HCT116 (cell line): ENCODE measurements at regions not wholly inside any gene's neighbourhood (a gene's known extent, or its start where the extent isn't known, plus 50 kb on each side); places are given as distances from the start of the nearest gene placed in this dataset.

Experiments
- ATAC-seq: fragments of 200-7000 bp; cut with Tn5 transposase; 2 replicates; pipeline ENCODE4 v1.9.1; 2020; ENCODE audit warnings: mild to moderate bottlenecking, moderate library complexity
- BruUV-seq: library from RNA; stranded (reverse); fragments of 400-500 nt; replicated peaks from 2 replicates; lab custom pipeline; 2021; lab: Mats Ljungman, UMichigan
- CTCF ChIA-PET: fragments of 300-600 bp; sonication (Branson Sonifier 250); formaldehyde crosslinking; loops from one replicate; lab custom pipeline; 2021; ENCODE audit warnings: antibody characterized with exemption; lab: Charles Lee
- POLR2A ChIA-PET: fragments of 300-600, 350-600 bp; sonication (Branson Sonifier 250); formaldehyde crosslinking; loops from one replicate; lab custom pipeline; 2021; ENCODE audit warnings: antibody characterized with exemption; lab: Charles Lee
- RAD21 ChIA-PET, 2 experiments: fragments of 300-600 bp; sonication (Branson Sonifier 250); formaldehyde crosslinking; loops; one replicate each; lab custom pipeline; 2023; ENCODE audit warnings: low total read pairs in 2 of 2; ENCODE audit not compliant: uncharacterized antibody in 2 of 2, unreplicated experiment in 2 of 2, low non-redundant PET in 1 of 2; lab: Charles Lee
- DNase-seq: peaks from one replicate; pipeline ENCODE4 v3.0.0-alpha.2; 2010; ENCODE audit warnings: low read depth, low spot score
- H2AFZ ChIP-seq: fragments of 200-600 bp; shearing (Covaris generic), sonication (generic); 2 replicates; pipeline ENCODE4 v1.6.1; 2017; ENCODE audit warnings: low read depth, mixed run types, mixed read lengths, antibody characterized with exemption, low read length; ENCODE audit not compliant: poor library complexity, severe bottlenecking
- H3K27ac ChIP-seq: 2 replicates; pipeline ENCODE4 v1.5.1; 2012; ENCODE audit warnings: low read depth, low read length
- H3K27me3 ChIP-seq: fragments of 200-600 bp; sonication (generic); 2 replicates; pipeline ENCODE4 v1.6.1; 2016; ENCODE audit warnings: mixed run types, low read length, mixed read lengths; ENCODE audit not compliant: insufficient read depth
- H3K36me3 ChIP-seq, 2 experiments: fragments of 200-500 bp in 1 of 2; fragments of 200-600 bp in 1 of 2; sonication (Bioruptor generic) in 1 of 2; sonication (generic) in 1 of 2; 2 replicates each; pipeline versions ENCODE4 v1.5.1 to v1.6.1; 2014 to 2016; ENCODE audit warnings: low read length in 2 of 2, inconsistent platforms in 1 of 2, mixed read lengths in 1 of 2, mixed run types in 1 of 2; ENCODE audit not compliant: insufficient read depth in 2 of 2, control insufficient read depth in 1 of 2
- H3K4me1 ChIP-seq, 2 experiments: fragments of 200-600 bp in 1 of 2; sonication (generic) in 1 of 2; 2 replicates each; pipeline versions ENCODE4 v1.5.1 to v1.6.1; 2012 to 2017; ENCODE audit warnings: low read length in 2 of 2, inconsistent platforms in 1 of 2, mild to moderate bottlenecking in 1 of 2, mixed read lengths in 1 of 2, mixed run types in 1 of 2, moderate library complexity in 1 of 2; ENCODE audit not compliant: insufficient read depth in 2 of 2, control insufficient read depth in 1 of 2
- H3K4me2 ChIP-seq: fragments of 200-600 bp; sonication (generic); 2 replicates; pipeline ENCODE4 v1.6.1; 2017; ENCODE audit warnings: mixed run types, low read length, mixed read lengths
- H3K4me3 ChIP-seq, 2 experiments: fragments of 200-600 bp in 1 of 2; sonication (generic) in 1 of 2; replicated peaks in 1 of 2; 2 replicates each; pipeline ENCODE4 v1.5.1; 2011 to 2016; ENCODE audit warnings: low read length in 2 of 2, control low read depth in 1 of 2, low read depth in 1 of 2, mild to moderate bottlenecking in 1 of 2, mixed read lengths in 1 of 2, mixed run types in 1 of 2
- H3K79me2 ChIP-seq: fragments of 200-600 bp; sonication (generic); 2 replicates; pipeline ENCODE4 v1.6.1; 2017; ENCODE audit warnings: mild to moderate bottlenecking, mixed run types, low read length, moderate library complexity, mixed read lengths; ENCODE audit not compliant: insufficient read depth
- H3K9ac ChIP-seq: fragments of 200-600 bp; sonication (generic); 2 replicates; pipeline ENCODE4 v1.6.1; 2016; ENCODE audit warnings: low read length, mixed read lengths
- H3K9me2 ChIP-seq: fragments of 200-600 bp; sonication (generic), shearing (Covaris generic); 2 replicates; pipeline ENCODE4 v1.6.1; 2017; ENCODE audit warnings: mixed run types, mild to moderate bottlenecking, moderate library complexity; ENCODE audit not compliant: insufficient read depth
- H3K9me3 ChIP-seq, 2 experiments: fragments of 200-500 bp in 1 of 2; fragments of 200-600 bp in 1 of 2; sonication (Bioruptor generic) in 1 of 2; sonication (generic) in 1 of 2; 2 replicates each; pipeline ENCODE4 v1.6.1; 2014 to 2017; ENCODE audit warnings: low read length in 2 of 2, mixed read lengths in 2 of 2, inconsistent platforms in 1 of 2, low read depth in 1 of 2, mild to moderate bottlenecking in 1 of 2, mixed run types in 1 of 2, moderate library complexity in 1 of 2; ENCODE audit not compliant: control insufficient read depth in 1 of 2, insufficient read depth in 1 of 2
- H4K20me1 ChIP-seq: fragments of 200-600 bp; sonication (generic), shearing (Covaris generic); 2 replicates; pipeline ENCODE4 v1.6.1; 2017; ENCODE audit warnings: mixed run types, mild to moderate bottlenecking, moderate library complexity; ENCODE audit not compliant: insufficient read depth
- ATF3 ChIP-seq: IDR thresholded peaks from 2 replicates; pipeline ENCODE4 v1.6.1; 2012
- CTCF ChIP-seq, 3 experiments: fragments of 200-600 bp in 1 of 3; sonication (generic) in 1 of 3; IDR thresholded peaks in 2 of 3; conservative IDR thresholded peaks in 1 of 3; 2 replicates each; pipeline ENCODE4 v1.5.1; 2012 to 2017; ENCODE audit warnings: low read depth in 2 of 3, low read length in 2 of 3, antibody characterized with exemption in 1 of 3, borderline replicate concordance in 1 of 3, control low read depth in 1 of 3, mild to moderate bottlenecking in 1 of 3, mixed read lengths in 1 of 3, mixed run types in 1 of 3, moderate library complexity in 1 of 3; ENCODE audit not compliant: insufficient read depth in 1 of 3
- POLR2A ChIP-seq: IDR thresholded peaks from 2 replicates; pipeline ENCODE4 v1.7.0; 2011; ENCODE audit warnings: borderline replicate concordance; ENCODE audit not compliant: insufficient read depth, insufficient read length; ENCODE audit errors: extremely low read depth
- REST ChIP-seq: IDR thresholded peaks from 2 replicates; pipeline ENCODE4 v1.6.1; 2012; ENCODE audit warnings: low read depth
- SIN3A ChIP-seq: IDR thresholded peaks from 2 replicates; pipeline ENCODE4 v1.6.1; 2012; ENCODE audit warnings: low read depth
- SRF ChIP-seq: IDR thresholded peaks from 2 replicates; pipeline ENCODE4 v1.6.1; 2012; ENCODE audit warnings: low read depth
- ZNF274 ChIP-seq: fragments of 200-500 bp; sonication (Bioruptor generic); IDR thresholded peaks from 2 replicates; pipeline ENCODE4 v1.6.1; 2014; ENCODE audit warnings: mild to moderate bottlenecking, low read depth, low read length, inconsistent platforms
- intact Hi-C: fragments of 100-400 bp; cut with micrococcal nuclease; formaldehyde crosslinking; loops from 2 replicates; pipeline ENCODE4 v1.10.0; 2022

GRCh38 chr17:13765701-13766100, 164.0 kb upstream of the HS3ST3A1 start:
- H4K20me1 ChIP-seq, result no peaks in the 10 kb centered on the region
- H3K27ac ChIP-seq, result no peak overlapping the region
- H3K27me3 ChIP-seq, result no peaks in the 10 kb centered on the region
- H3K9ac ChIP-seq, result no peak overlapping the region
- no peaks in the 10 kb centered on the region for H3K9me2 ChIP-seq
- H3K4me2 ChIP-seq, result no peak overlapping the region
- no peak for ATAC-seq
- H3K36me3 ChIP-seq, result no peaks in the 10 kb centered on the region
- no TSS peak for BruUV-seq
- RAD21 ChIA-PET, result no interaction called here
- H3K79me2 ChIP-seq, result no peaks in the 10 kb centered on the region
- TF ChIP-seq SRF (no peak), ATF3 (no peak), ZNF274 (no peak), POLR2A (no peak), CTCF (IDR thresholded peaks at IDR 0.05 in 2 of 3, conservative IDR thresholded peaks at IDR 0.05 in 1 of 3; ENCODE audit: borderline replicate concordance in 1 of 3, insufficient read depth in 1 of 3, low read depth in 2 of 3, low read length in 2 of 3) (no peak), SIN3A (no peak), REST (no peak)
- H3K4me3 ChIP-seq, result no peak overlapping the region
- intact Hi-C loops, result no loop called here
- POLR2A ChIA-PET, result no interaction called here
- DNase-seq, result no peak
- CTCF ChIA-PET, result no interaction called here
- no peaks in the 10 kb centered on the region for H3K4me1 ChIP-seq
- no peak overlapping the region for H2AFZ ChIP-seq
- no peaks in the 10 kb centered on the region for H3K9me3 ChIP-seq
